B cell (primary cell): ENCODE measurements at regions not wholly inside any gene's neighbourhood (a gene's known extent, or its start where the extent isn't known, plus 50 kb on each side); places are given as distances from the start of the nearest gene placed in this dataset.

ENCODE experiments used
- ATAC-seq: fragments of 200-7000 bp; cut with Tn5 transposase; one replicate; pipeline ENCODE4 v1.10.0; 2021; ENCODE audit warnings: low read depth, mild to moderate bottlenecking, moderate number of reproducible peaks, moderate library complexity
- CTCF ChIA-PET: fragments of 350-600 bp; sonication (Branson Sonifier 250); formaldehyde crosslinking; loops from one replicate; lab custom pipeline; 2021; ENCODE audit warnings: antibody characterized with exemption, inconsistent platforms; lab: Charles Lee
- POLR2A ChIA-PET: fragments of 350-600 bp; sonication (Branson Sonifier 250); formaldehyde crosslinking; loops from one replicate; lab custom pipeline; 2021; ENCODE audit warnings: antibody characterized with exemption; lab: Charles Lee
- DNase-seq: peaks from one replicate; pipeline ENCODE4 v3.0.0; 2013
- H2AFZ ChIP-seq: 2 replicates; pipeline ENCODE4 v1.6.1; 2012; ENCODE audit warnings: mild to moderate bottlenecking, low read depth, low read length; ENCODE audit not compliant: insufficient read depth, poor library complexity, severe bottlenecking
- H3K27ac ChIP-seq, 2 donors: 1 replicate in 1 of 2; 2 replicates in 1 of 2; pipeline ENCODE4 v1.5.1; 2012 to 2013; ENCODE audit warnings: low read length in 2 of 2, mild to moderate bottlenecking in 2 of 2, moderate library complexity in 1 of 2
- H3K27me3 ChIP-seq, 4 experiments: fragments of 200-600 bp in 1 of 4; sonication (generic) in 1 of 4; replicated peaks in 1 of 4; 1 replicate in 2 of 4; 2 replicates in 2 of 4; pipeline versions ENCODE4 v1.6.1 to v1.7.0; 2013 to 2016; ENCODE audit warnings: low read length in 3 of 4, mild to moderate bottlenecking in 2 of 4, mixed read lengths in 1 of 4, moderate library complexity in 1 of 4; ENCODE audit not compliant: insufficient read depth in 4 of 4, control insufficient read depth in 3 of 4; ENCODE audit errors: control extremely low read depth in 1 of 4
- H3K36me3 ChIP-seq, 2 experiments: replicated peaks in 1 of 2; 1 replicate in 1 of 2; 2 replicates in 1 of 2; pipeline versions ENCODE4 v1.6.1 to v1.7.1; 2013; ENCODE audit warnings: low read length in 1 of 2; ENCODE audit not compliant: insufficient read depth in 2 of 2, control insufficient read depth in 1 of 2; ENCODE audit errors: control extremely low read depth in 1 of 2, extremely low read depth in 1 of 2
- H3K4me1 ChIP-seq, 2 donors: fragments of 200-600 bp in 1 of 2; sonication (generic) in 1 of 2; 1 replicate in 1 of 2; 2 replicates in 1 of 2; pipeline versions ENCODE4 v1.5.1 to v1.6.1; 2013 to 2017; ENCODE audit warnings: low read length in 2 of 2; ENCODE audit not compliant: control insufficient read depth in 2 of 2, insufficient read depth in 2 of 2
- H3K4me2 ChIP-seq: replicated peaks from 2 replicates; pipeline ENCODE3; 2012; ENCODE audit warnings: mild to moderate bottlenecking, low read depth, low read length; ENCODE audit not compliant: poor library complexity, severe bottlenecking
- H3K4me3 ChIP-seq, 5 experiments: fragments of 200-600 bp in 1 of 5; sonication (generic) in 1 of 5; 1 replicate in 3 of 5; 2 replicates in 2 of 5; pipeline versions ENCODE4 v1.5.1 to v1.7.0; 2011 to 2016; ENCODE audit warnings: low read length in 4 of 5, mild to moderate bottlenecking in 4 of 5, low read depth in 2 of 5, control low read depth in 1 of 5, moderate library complexity in 1 of 5; ENCODE audit not compliant: insufficient read depth in 1 of 5; ENCODE audit errors: control extremely low read depth in 1 of 5, extremely low read depth in 1 of 5
- H3K79me2 ChIP-seq: fragments of 200-600 bp; sonication (generic); one replicate; pipeline ENCODE4 v1.6.0; 2016; ENCODE audit warnings: low read length; ENCODE audit not compliant: control insufficient read depth, insufficient read depth
- H3K9ac ChIP-seq: fragments of 200-600 bp; sonication (generic); 2 replicates; pipeline ENCODE4 v1.6.1; 2017; ENCODE audit warnings: mild to moderate bottlenecking, low read length, moderate library complexity
- H3K9me3 ChIP-seq, 3 donors: one replicate each; pipeline versions ENCODE4 v1.6.1 to v1.7.1; 2013; ENCODE audit warnings: low read length in 2 of 3; ENCODE audit not compliant: control insufficient read depth in 2 of 3, insufficient read depth in 1 of 3; ENCODE audit errors: control extremely low read depth in 1 of 3
- H4K20me1 ChIP-seq: 2 replicates; pipeline ENCODE4 v1.6.0; 2012; ENCODE audit warnings: mild to moderate bottlenecking, low read length; ENCODE audit not compliant: insufficient read depth, control insufficient read depth, poor library complexity, severe bottlenecking
- H3K27ac Mint-ChIP-seq: one replicate; pipeline ENCODE4 v1.8.0; 2021; ENCODE audit warnings: mixed read lengths
- H3K27me3 Mint-ChIP-seq: one replicate; pipeline ENCODE4 v1.8.0; 2021; ENCODE audit warnings: mixed read lengths
- H3K4me1 Mint-ChIP-seq: one replicate; pipeline ENCODE4 v1.8.0; 2021; ENCODE audit warnings: mixed read lengths
- H3K4me3 Mint-ChIP-seq: one replicate; pipeline ENCODE4 v1.8.0; 2021; ENCODE audit warnings: mixed read lengths
- H3K9me3 Mint-ChIP-seq: one replicate; pipeline ENCODE4 v1.8.0; 2022; ENCODE audit warnings: mixed read lengths; ENCODE audit not compliant: insufficient read depth
- EZH2 ChIP-seq: IDR thresholded peaks from 2 replicates; pipeline ENCODE4 v1.6.1; 2012; ENCODE audit warnings: borderline replicate concordance, low read depth, mild to moderate bottlenecking, moderate library complexity, low read length; ENCODE audit not compliant: insufficient read depth, poor library complexity, severe bottlenecking
- WGBS: methylation state at CpG from one replicate; pipeline ENCODE4 v1.1.5; 2013; ENCODE audit warnings: missing lambda C conversion rate; ENCODE audit not compliant: insufficient coverage; 5-methylcytosine and 5-hydroxymethylcytosine counted together
- intact Hi-C: fragments of 100-400 bp; cut with micrococcal nuclease; formaldehyde crosslinking; loops from one replicate; pipeline ENCODE4 v1.10.0; 2022
- TF ChIP-seq, protein P1 (sequence below): fragments of 200-600 bp; IDR thresholded peaks from one replicate; pipeline ENCODE4 v1.8.0; 2022; ENCODE audit warnings: antibody characterized with exemption, mild to moderate bottlenecking

- ATAC-seq = no peak
- no peak overlapping the region for H2AFZ ChIP-seq
- no peak overlapping the region for H3K27ac Mint-ChIP-seq
- H3K9ac ChIP-seq = no peak overlapping the region
- no peaks in the 10 kb centered on the region for H3K4me1 Mint-ChIP-seq
- H3K4me2 ChIP-seq = no peak overlapping the region
- H3K36me3 ChIP-seq = no peaks in the 10 kb centered on the region
- ChIA-PET POLR2A (no interaction called here), CTCF (no interaction called here)
- H3K4me3 ChIP-seq = no peak overlapping the region
- DNase-seq = no peak
- TF ChIP-seq, protein P1, sequence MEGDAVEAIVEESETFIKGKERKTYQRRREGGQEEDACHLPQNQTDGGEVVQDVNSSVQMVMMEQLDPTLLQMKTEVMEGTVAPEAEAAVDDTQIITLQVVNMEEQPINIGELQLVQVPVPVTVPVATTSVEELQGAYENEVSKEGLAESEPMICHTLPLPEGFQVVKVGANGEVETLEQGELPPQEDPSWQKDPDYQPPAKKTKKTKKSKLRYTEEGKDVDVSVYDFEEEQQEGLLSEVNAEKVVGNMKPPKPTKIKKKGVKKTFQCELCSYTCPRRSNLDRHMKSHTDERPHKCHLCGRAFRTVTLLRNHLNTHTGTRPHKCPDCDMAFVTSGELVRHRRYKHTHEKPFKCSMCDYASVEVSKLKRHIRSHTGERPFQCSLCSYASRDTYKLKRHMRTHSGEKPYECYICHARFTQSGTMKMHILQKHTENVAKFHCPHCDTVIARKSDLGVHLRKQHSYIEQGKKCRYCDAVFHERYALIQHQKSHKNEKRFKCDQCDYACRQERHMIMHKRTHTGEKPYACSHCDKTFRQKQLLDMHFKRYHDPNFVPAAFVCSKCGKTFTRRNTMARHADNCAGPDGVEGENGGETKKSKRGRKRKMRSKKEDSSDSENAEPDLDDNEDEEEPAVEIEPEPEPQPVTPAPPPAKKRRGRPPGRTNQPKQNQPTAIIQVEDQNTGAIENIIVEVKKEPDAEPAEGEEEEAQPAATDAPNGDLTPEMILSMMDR = no peak
- TF ChIP-seq EZH2 = no peak
- intact Hi-C loops = no loop called here
- H3K4me3 Mint-ChIP-seq = no peak overlapping the region
- no peaks in the 10 kb centered on the region for H3K4me1 ChIP-seq
- no peaks in the 10 kb centered on the region for H3K27me3 ChIP-seq
- no peaks in the 10 kb centered on the region for H3K79me2 ChIP-seq
- no peaks in the 10 kb centered on the region for H4K20me1 ChIP-seq
- no peak overlapping the region for H3K27ac ChIP-seq
- no peaks in the 10 kb centered on the region for H3K27me3 Mint-ChIP-seq
- H3K9me3 Mint-ChIP-seq = peaks cover 2% of the 10 kb centered on the region
- no CpG with 5 or more reads among the region's 1 CpG for WGBS
- no peaks in the 10 kb centered on the region for H3K9me3 ChIP-seq
Observed at GRCh38 chr10:23965880-23966279, 243.1 kb upstream of the KIAA1217 start.

DNA sequence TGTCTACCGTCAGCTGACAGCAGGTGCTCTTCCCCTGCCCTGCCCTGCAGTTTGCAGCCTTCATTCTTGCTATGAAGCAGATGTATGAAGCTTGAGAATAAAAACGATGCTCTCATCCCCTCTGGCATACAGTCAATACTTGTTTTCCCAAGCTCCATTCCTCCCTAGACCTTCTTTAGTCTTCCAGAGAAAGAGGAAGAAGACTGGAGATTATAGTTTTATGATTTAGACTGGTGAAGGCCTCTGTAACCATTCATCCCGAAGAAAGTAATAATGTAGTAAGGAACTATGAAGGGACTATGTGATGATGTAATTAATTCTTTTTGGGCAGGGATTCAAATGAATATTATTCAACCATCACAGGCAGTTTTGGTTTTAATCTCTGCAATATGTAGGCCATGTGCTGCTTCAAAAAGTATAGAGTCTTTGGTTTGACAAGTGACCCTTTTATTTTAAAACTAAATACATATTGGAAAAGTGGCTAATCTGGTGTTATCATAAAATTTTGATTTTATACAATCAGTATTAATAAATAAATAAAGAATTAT, 242.4 kb upstream of the KIAA1217 start:
- intact Hi-C loops = no loop called here
- Histone ChIP-seq H3K27ac (no peak overlapping the region), H3K9me3 (no peaks in the 10 kb centered on the region), H2AFZ (no peak overlapping the region), H3K4me2 (no peak overlapping the region), H4K20me1 (no peaks in the 10 kb centered on the region), H3K4me3 (no peak overlapping the region), H3K4me1 (no peaks in the 10 kb centered on the region), H3K79me2 (no peaks in the 10 kb centered on the region), H3K36me3 (no peaks in the 10 kb centered on the region), H3K27me3 (no peaks in the 10 kb centered on the region), H3K9ac (no peak overlapping the region)
- Mint-ChIP-seq H3K27me3 (no peaks in the 10 kb centered on the region), H3K9me3 (peaks cover 2% of the 10 kb centered on the region), H3K4me1 (no peaks in the 10 kb centered on the region), H3K4me3 (no peak overlapping the region), H3K27ac (no peak overlapping the region)
- POLR2A ChIA-PET = no interaction called here
- no peak for TF ChIP-seq EZH2
- TF ChIP-seq, protein P1 = no peak
- DNase-seq = no peak
- CTCF ChIA-PET = no interaction called here
- 88% methylated on average over 1 of the region's 3 CpGs for WGBS
- ATAC-seq = no peak
